ENCODE measurements at regions not wholly inside any gene's neighbourhood (a gene's known extent, or its start where the extent isn't known, plus 50 kb on each side); places are given as distances from the start of the nearest gene placed in this dataset.

DNA sequence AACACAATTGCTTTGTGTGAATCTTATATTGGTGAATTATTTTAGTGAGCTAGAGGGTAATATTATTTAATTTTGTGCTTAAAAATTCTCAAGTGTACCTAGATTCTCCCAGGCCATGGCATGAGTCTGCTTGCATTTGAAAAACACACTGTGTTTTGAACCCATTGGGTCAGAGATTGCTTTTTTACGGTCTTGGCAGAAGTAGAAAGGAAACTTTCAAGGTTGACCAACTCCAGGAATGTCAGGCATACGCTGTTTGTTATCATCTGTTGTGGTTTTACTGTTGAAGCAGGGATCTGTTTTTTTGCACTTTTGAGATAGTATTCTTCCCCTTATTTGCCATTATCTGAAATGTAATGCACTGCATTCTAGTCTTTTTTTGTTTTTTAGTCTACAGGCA is 377.4 kb downstream of the RPRM start:
- Mint-ChIP-seq H3K4me1 (peaks cover 1% of the 10 kb centered on the region), H3K4me3 (no peak overlapping the region), H3K36me3 (ENCODE audit: low read depth) (peaks cover under 1% of the 10 kb centered on the region), H3K27me3 (no peaks in the 10 kb centered on the region), H3K27ac (no peak overlapping the region)
- DNase-seq (no peak), ATAC-seq (no peak)
- no peaks in the 10 kb centered on the region for H3K9me3 ChIP-seq (ENCODE audit: control insufficient read depth, low read length, poor library complexity, severe bottlenecking)

DNA sequence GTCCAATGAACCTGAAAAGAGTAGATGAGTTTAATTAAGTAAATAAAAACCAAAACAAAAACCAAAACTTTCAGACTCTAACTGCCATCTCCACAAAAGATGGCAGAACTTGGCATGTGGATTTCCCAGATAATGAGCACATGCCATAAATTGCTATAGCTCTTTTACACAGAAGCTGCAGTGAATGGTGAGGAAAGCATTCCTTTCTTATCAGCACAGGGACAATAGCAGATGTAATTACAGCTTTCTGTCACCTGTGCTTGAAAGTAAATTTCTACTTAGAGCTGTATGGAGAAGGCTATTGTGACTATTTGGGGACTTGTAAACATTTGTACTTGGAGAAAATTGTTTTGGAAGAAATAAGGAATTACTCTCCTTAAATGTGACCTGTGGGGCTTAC is 378.4 kb downstream of the RPRM start:
- H3K27me3 Mint-ChIP-seq, result no peaks in the 10 kb centered on the region
- H3K27ac Mint-ChIP-seq, result no peak overlapping the region
- no peaks in the 10 kb centered on the region for H3K36me3 Mint-ChIP-seq (ENCODE audit: low read depth)
- H3K4me3 Mint-ChIP-seq, result no peak overlapping the region
- ATAC-seq, result no peak
- H3K9me3 ChIP-seq (ENCODE audit: control insufficient read depth, low read length, poor library complexity, severe bottlenecking), result no peaks in the 10 kb centered on the region
- H3K4me1 Mint-ChIP-seq, result no peaks in the 10 kb centered on the region
- DNase-seq, result no peak

DNA sequence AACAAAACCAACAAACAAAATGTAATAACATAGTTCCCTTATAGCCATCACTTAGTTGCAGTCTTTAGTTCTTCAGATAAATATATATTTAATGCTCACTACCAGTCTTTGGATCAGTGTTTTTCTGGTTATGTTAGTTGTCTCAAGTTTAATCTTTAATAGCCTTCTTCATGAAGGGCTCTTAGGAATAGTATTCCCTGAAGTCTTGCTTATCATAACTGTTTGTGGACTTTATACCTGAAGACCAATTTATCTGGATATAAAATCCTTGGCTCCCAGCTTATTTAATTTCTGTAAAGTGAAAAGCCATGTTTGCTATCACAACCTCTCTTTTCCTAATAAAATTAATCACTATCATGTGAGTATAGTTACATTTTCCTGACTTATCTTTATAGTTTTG is 379.7 kb downstream of the ARL6IP6 start:
- no peaks in the 10 kb centered on the region for H3K9me3 ChIP-seq (ENCODE audit: control insufficient read depth, low read length, poor library complexity, severe bottlenecking)
- Mint-ChIP-seq H3K27ac (no peak overlapping the region), H3K4me3 (no peak overlapping the region), H3K27me3 (no peaks in the 10 kb centered on the region), H3K36me3 (ENCODE audit: low read depth) (no peaks in the 10 kb centered on the region), H3K4me1 (no peaks in the 10 kb centered on the region)
- ATAC-seq, result no peak
- DNase-seq, result no peak

DNA sequence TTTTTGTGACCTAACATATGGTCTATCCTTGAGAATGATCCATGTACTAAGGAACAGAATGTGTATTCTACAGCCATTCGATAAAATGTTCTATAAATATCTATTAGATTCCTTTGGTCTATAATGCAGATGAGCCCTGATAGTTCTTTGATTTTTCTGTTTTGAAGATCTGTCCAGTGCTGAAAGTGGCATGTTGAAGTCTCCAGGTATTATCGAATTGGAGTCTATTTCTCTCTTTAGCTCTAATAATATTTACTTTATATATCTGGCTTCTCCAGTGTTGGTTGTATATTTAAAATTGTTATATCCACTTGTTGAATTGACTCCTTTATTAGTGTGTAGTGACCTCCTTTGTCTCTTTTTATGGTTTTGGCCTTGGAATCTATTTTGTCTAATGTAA is 377.9 kb downstream of the ARL6IP6 start:
- no peak overlapping the region for H3K4me3 Mint-ChIP-seq
- no peak for DNase-seq
- no peak for ATAC-seq
- no peak overlapping the region for H3K27ac Mint-ChIP-seq
- no peaks in the 10 kb centered on the region for H3K4me1 Mint-ChIP-seq
- no peaks in the 10 kb centered on the region for H3K27me3 Mint-ChIP-seq
- no peaks in the 10 kb centered on the region for H3K9me3 ChIP-seq (ENCODE audit: control insufficient read depth, low read length, poor library complexity, severe bottlenecking)
- H3K36me3 Mint-ChIP-seq (ENCODE audit: low read depth), result no peaks in the 10 kb centered on the region

DNA sequence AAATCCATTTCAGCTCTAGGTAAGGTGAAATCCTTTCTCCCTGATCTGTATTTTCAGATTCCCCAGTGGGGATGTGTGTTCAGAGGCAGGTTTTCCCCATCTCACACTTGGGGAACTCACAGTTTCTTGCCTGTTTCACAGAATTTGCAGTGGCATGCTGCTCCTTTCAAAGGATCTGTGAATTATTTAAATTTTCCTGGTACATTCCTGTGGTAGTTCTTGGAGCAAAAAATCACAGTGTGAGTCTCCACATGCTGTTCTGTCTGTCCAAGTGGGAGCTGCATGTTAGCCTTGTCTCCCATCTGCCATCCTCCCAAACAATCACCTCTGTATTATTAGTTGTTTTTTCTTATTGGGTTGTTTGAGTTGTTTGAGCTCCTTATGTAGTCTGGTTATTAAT is 372.9 kb downstream of the ARL6IP6 start:
- Mint-ChIP-seq H3K27ac (no peak overlapping the region), H3K4me3 (no peak overlapping the region), H3K4me1 (no peaks in the 10 kb centered on the region), H3K27me3 (no peaks in the 10 kb centered on the region), H3K36me3 (ENCODE audit: low read depth) (no peaks in the 10 kb centered on the region)
- no peak for ATAC-seq
- no peaks in the 10 kb centered on the region for H3K9me3 ChIP-seq (ENCODE audit: control insufficient read depth, low read length, poor library complexity, severe bottlenecking)
- no peak for DNase-seq

DNA sequence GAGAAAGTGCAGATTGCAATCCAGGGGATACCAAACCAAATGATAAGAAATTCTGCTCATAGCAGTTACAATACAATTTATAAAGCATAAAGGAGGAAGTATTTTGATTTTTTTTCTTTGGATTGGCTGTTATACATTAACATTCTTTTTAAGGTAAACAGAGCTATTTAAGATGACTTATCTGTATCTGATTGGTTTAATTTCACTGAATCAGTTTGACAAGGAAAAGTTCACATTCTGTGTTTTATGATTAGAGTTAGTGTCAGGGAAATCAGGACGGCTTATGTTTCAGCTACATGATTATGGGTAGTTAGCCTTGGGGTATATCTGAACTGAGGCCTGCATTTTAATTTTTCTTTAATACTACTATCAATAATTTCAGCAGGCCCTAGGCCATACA is 360.9 kb downstream of the ARL6IP6 start:
- ATAC-seq (no peak), DNase-seq (no peak)
- no peaks in the 10 kb centered on the region for H3K9me3 ChIP-seq (ENCODE audit: control insufficient read depth, low read length, poor library complexity, severe bottlenecking)
- no peaks in the 10 kb centered on the region for H3K4me1 Mint-ChIP-seq
- H3K36me3 Mint-ChIP-seq (ENCODE audit: low read depth), result no peaks in the 10 kb centered on the region
- no peak overlapping the region for H3K27ac Mint-ChIP-seq
- H3K27me3 Mint-ChIP-seq, result no peaks in the 10 kb centered on the region
- no peak overlapping the region for H3K4me3 Mint-ChIP-seq

DNA sequence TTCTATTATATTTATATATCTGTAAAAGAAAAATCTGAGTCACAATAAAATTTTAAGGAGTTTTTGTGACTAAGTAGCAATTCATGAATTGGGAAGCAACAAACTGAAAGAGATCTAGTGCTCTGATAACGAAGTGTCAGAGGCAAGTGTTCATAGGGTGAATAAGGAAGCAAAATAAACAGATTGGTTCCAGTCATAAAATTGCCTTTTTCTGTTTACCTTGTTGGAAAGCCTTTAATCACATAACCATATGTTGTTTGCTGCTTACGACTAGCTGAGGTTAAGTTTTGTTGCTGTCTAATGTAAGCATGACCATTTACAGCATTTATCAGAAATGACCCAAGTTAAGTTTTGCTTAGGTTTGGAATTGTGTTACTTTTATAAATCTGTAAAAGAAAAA is 358.9 kb downstream of the ARL6IP6 start:
- Mint-ChIP-seq H3K4me1 (no peaks in the 10 kb centered on the region), H3K27me3 (peaks cover 5% of the 10 kb centered on the region), H3K36me3 (ENCODE audit: low read depth) (no peaks in the 10 kb centered on the region), H3K27ac (no peak overlapping the region), H3K4me3 (no peak overlapping the region)
- H3K9me3 ChIP-seq (ENCODE audit: control insufficient read depth, low read length, poor library complexity, severe bottlenecking), result no peaks in the 10 kb centered on the region
- DNase-seq (no peak), ATAC-seq (no peak)

DNA sequence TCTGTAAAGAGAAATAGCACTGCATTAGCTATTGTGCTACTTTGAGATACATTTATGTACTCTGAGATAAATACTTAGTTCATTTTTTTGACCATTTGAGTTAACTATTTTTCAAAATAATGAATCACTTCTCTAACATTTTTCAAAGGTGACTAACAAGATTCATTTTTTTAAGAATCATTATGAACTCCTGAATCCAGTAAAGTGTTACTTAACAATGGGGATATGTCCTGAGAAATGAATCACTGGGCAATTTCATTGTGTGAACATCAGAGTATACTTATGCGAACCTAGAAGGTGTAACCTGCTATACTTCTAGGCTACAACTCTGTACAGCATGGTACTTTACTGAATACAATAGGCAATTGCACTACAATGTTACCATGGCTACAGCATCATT is 355.8 kb downstream of the ARL6IP6 start:
- H3K9me3 ChIP-seq (ENCODE audit: control insufficient read depth, low read length, poor library complexity, severe bottlenecking), result no peaks in the 10 kb centered on the region
- ATAC-seq, result no peak
- H3K4me3 Mint-ChIP-seq, result no peak overlapping the region
- no peak for DNase-seq
- no peak overlapping the region for H3K27ac Mint-ChIP-seq
- H3K27me3 Mint-ChIP-seq, result peaks cover 10% of the 10 kb centered on the region
- no peaks in the 10 kb centered on the region for H3K4me1 Mint-ChIP-seq
- H3K36me3 Mint-ChIP-seq (ENCODE audit: low read depth), result no peaks in the 10 kb centered on the region

DNA sequence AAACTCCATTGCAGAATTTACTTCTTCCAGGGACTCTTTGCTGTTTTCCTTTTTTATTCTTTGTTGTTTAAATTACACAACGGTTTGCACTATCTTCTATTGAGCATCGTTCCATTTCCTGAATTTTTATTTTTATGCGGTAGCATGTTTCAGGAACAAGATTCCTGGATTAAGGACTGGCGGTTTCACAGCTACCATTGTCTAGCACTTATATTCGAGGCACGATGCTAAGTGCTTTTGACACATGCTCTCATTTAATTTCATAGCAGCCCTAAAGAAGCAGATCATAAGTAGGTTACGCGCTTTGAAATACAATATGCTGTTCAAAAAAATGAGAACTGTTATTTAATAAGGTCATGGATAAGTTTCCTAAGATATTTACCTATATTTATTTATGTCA is 354.4 kb downstream of the ARL6IP6 start:
- Mint-ChIP-seq H3K4me3 (no peak overlapping the region), H3K27me3 (peaks cover 16% of the 10 kb centered on the region), H3K4me1 (no peaks in the 10 kb centered on the region), H3K27ac (no peak overlapping the region), H3K36me3 (ENCODE audit: low read depth) (no peaks in the 10 kb centered on the region)
- no peaks in the 10 kb centered on the region for H3K9me3 ChIP-seq (ENCODE audit: control insufficient read depth, low read length, poor library complexity, severe bottlenecking)
- no peak for ATAC-seq
- DNase-seq, result no peak

DNA sequence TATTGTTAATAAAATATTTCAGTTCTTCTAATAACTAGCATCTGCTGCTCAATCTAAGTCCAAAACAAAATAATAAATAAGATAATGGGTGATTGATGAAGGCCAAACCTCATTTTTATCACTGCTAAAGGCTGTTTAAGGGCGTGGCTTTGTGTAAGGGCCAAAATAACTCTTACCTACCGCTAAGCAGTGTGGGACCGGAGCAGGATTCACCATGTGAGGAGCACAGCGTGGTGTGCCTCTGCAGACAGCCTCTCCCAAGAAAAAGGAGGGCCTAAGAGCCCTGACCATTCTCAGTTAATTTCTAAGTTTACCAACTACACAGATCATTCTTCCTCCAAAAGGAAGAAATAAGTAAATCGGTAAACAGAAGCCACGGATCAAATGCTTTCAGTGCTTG is 353.7 kb downstream of the ARL6IP6 start:
- Mint-ChIP-seq H3K27ac (no peak overlapping the region), H3K4me3 (no peak overlapping the region), H3K27me3 (peaks cover 16% of the 10 kb centered on the region), H3K36me3 (ENCODE audit: low read depth) (no peaks in the 10 kb centered on the region), H3K4me1 (no peaks in the 10 kb centered on the region)
- no peak for ATAC-seq
- DNase-seq, result no peak
- H3K9me3 ChIP-seq (ENCODE audit: control insufficient read depth, low read length, poor library complexity, severe bottlenecking), result no peaks in the 10 kb centered on the region

DNA sequence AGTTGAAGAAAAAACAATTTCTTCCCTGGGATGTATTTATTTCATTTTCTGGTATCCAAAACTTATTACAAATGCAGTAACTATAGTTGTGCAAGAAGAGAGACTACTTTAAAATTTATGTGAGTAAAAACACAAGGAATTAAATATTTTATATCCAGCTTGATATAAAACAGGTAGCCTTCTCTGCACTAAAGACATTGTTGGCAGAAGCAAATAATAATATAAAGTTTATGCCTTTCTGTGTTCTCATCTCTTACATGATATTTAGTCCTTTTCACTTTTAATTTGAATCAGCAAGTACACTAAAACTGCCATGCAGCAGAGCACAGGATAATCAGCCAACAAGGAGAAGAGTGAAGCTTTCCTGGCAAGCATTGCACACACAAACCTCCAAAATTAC is 352.7 kb downstream of the ARL6IP6 start:
- DNase-seq (no peak), ATAC-seq (no peak)
- Mint-ChIP-seq H3K4me3 (no peak overlapping the region), H3K36me3 (ENCODE audit: low read depth) (no peaks in the 10 kb centered on the region), H3K27ac (no peak overlapping the region), H3K4me1 (no peaks in the 10 kb centered on the region), H3K27me3 (peaks cover 16% of the 10 kb centered on the region)
- no peaks in the 10 kb centered on the region for H3K9me3 ChIP-seq (ENCODE audit: control insufficient read depth, low read length, poor library complexity, severe bottlenecking)

DNA sequence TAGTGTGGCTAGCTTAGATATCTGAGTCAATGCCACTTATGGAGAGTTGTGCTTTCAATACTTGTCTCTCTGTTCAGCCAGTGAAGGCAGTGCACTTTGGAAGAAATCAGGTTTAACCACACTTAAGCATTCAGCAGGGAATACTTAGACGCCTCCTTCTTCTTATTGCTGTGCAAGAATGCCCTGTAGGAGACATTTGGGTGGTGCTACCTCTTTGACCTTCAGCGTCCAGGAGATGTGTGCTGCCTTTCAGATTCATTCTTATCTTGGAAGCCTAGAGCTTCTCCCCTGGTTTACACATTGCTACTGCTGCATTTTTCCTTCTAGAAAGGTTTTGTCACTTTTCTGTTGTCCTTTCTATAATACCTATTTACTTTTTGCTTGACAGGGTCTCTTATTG is 350.5 kb downstream of the ARL6IP6 start:
- ATAC-seq (no peak), DNase-seq (no peak)
- Mint-ChIP-seq H3K4me1 (no peaks in the 10 kb centered on the region), H3K36me3 (ENCODE audit: low read depth) (no peaks in the 10 kb centered on the region), H3K27me3 (peaks cover 15% of the 10 kb centered on the region), H3K4me3 (no peak overlapping the region), H3K27ac (no peak overlapping the region)
- H3K9me3 ChIP-seq (ENCODE audit: control insufficient read depth, low read length, poor library complexity, severe bottlenecking), result no peaks in the 10 kb centered on the region

DNA sequence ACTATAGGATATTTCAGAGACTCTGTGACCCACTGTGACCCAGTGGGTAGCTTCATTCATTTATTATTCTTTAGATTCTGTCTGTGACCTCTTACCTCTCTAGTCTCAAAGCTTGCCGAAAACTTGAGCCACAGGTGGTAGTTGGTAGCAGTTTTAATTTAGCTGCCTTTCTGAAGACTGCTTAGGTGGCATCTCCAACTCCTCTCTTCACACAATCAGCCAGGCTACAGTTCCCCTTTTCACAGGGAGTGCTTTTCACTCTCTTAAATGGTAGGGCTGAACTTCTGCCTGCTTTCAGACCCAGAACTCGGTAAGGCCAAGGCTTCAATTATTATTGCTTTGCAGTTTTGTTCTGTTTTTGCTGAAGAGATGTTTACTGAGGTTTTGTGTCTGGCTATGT is 349.6 kb downstream of the ARL6IP6 start:
- peaks cover 11% of the 10 kb centered on the region for H3K27me3 Mint-ChIP-seq
- DNase-seq, result no peak
- H3K4me3 Mint-ChIP-seq, result no peak overlapping the region
- no peak for ATAC-seq
- H3K27ac Mint-ChIP-seq, result no peak overlapping the region
- H3K4me1 Mint-ChIP-seq, result no peaks in the 10 kb centered on the region
- no peaks in the 10 kb centered on the region for H3K36me3 Mint-ChIP-seq (ENCODE audit: low read depth)
- no peaks in the 10 kb centered on the region for H3K9me3 ChIP-seq (ENCODE audit: control insufficient read depth, low read length, poor library complexity, severe bottlenecking)

DNA sequence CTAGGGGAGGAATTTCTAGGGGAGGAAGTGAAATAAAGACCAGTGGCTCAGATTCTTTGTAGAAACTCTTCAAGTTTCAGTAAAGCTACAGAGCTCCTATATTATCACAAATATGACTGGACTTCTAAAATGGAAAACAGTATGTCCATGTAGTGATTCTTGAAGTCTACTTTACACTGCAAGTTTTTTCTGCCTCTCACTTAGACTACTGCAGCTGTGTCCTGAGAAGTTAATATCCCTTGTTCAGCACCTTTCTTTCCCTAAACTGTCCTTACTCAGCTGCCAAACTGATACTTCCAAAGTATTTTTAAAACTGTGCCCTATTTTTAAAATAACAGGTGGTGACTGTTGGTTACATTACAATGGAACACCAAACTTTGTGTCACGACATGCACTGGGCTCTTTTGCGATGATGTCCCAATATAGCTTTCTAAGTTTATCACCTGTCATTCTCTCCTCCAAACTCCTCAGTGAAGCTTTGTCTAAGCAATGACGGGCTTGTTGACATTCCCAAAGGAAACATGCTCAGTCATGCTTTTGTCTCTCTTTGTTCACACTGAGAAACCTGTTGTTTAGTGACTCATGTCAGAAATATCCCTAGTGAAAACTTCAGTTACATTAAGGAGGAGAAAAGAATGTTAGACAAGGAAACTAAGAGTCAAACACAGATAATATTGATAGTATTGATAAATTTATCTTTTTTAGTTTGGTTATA is 341.1 kb downstream of the ARL6IP6 start:
- Mint-ChIP-seq H3K27me3 (no peaks in the 10 kb centered on the region), H3K27ac (no peak overlapping the region), H3K4me1 (no peaks in the 10 kb centered on the region), H3K4me3 (no peak overlapping the region), H3K36me3 (ENCODE audit: low read depth) (no peaks in the 10 kb centered on the region)
- ATAC-seq (no peak), DNase-seq (no peak)
- H3K9me3 ChIP-seq (ENCODE audit: control insufficient read depth, low read length, poor library complexity, severe bottlenecking), result no peaks in the 10 kb centered on the region

All from T-helper 17 cell (primary cell).